GM20000 (cell line): ENCODE measurements at regions not wholly inside any gene's neighbourhood (a gene's known extent, or its start where the extent isn't known, plus 50 kb on each side); places are given as distances from the start of the nearest gene placed in this dataset.

Source experiments
- DNase-seq: peaks from one replicate; pipeline ENCODE4 v3.0.0; 2012; ENCODE audit warnings: low spot score
- CTCF ChIP-seq: IDR thresholded peaks from 2 replicates; pipeline ENCODE4 v1.5.1; 2012; ENCODE audit warnings: mild to moderate bottlenecking, control low read depth; ENCODE audit errors: extremely low read depth, missing control alignments

DNA sequence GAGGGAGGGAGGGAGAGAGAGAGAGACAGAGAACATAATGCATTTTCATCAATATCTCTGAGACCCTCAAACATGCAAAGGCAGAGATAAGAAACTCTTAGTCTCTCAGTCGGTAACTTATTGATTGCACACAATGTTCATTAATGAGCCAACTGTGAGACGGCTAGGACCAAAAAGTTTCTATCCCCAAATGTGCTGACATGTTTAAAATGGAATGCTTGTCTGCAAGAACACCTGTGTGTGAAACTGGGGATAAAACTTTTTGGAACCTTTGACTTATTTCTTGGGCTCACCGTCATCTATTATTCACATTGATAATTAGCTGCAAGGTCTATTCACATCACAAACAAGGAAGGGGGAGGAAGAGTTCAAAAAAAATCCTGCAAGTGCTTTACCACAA is 477.9 kb downstream of the STIM2 start:
- TF ChIP-seq CTCF: no peak
- DNase-seq: no peak

DNA sequence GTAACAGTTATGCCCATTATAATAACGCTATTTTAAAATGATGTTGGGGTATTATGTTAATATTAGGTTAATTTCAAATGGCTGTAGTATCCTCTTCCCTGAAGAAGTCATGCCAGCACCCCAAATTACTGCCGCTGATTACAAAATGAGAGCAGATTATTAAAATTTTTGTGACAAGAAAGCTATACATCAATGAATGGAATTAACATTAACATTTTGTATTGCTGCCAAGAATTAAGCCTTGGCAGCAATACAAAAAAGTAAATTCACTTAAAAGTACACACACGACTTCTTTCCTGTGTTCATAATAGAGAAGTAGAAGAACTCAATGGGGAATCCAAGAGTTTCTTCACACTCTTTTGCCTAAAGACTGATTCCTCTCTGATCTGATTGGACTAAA is 482.8 kb downstream of the STIM2 start:
- no peak for DNase-seq
- no peak for TF ChIP-seq CTCF

- TF ChIP-seq CTCF: no peak
- DNase-seq: no peak
Observed at GRCh38 chr4:27350161-27350560, 489.5 kb downstream of the STIM2 start.

- no peak for TF ChIP-seq CTCF
- DNase-seq: no peak
Observed at GRCh38 chr4:27357283-27357682, 496.6 kb downstream of the STIM2 start.

DNA sequence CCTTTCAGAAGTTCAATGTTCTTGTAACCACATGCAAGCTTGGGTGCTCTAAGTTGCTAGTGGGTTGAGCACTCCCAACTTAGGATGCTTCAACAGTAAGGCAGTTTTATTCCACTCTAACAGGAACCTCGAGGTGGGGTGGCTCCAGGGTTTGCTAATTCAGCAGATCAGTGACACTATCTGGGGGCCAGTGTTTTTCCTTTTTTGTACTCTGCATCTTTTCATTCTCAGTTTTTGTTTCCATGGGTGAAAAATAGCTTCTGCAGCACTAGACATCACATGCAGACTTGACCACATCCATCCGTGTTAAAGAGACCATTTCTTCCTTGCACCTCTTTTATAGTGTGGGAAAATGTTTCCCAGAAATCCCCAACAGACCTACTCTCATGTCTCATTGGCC is 497.6 kb downstream of the STIM2 start:
- DNase-seq: no peak
- no peak for TF ChIP-seq CTCF

- no peak for TF ChIP-seq CTCF
- no peak for DNase-seq
Observed at GRCh38 chr4:27360131-27360530, 499.5 kb downstream of the STIM2 start.

DNA sequence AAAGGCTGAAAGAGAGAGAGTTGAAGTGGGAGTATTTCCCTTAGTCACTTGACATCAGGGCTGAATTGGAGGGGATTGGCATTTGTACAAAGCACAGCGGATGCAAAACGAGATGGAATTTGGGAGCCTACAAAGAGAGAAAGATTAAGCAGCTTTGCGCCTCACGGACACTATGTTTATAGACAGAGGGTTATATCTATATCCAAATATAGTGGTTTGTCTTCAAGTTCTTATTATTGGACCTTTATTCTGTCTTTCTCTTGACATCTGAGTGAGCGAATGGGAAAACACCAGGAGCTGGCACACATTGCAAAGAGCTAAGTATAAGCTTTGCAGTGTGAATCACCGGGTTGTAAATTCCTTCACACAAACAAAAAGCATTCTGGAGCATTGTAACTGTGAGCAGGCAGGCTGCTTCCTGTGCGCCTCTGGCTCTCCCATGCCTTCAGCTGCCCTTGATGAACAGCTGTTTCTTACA is 500.2 kb downstream of the STIM2 start:
- no peak for TF ChIP-seq CTCF
- DNase-seq: no peak
